ENCODE measurements at regions not wholly inside any gene's neighbourhood (a gene's known extent, or its start where the extent isn't known, plus 50 kb on each side); places are given as distances from the start of the nearest gene placed in this dataset.

DNA sequence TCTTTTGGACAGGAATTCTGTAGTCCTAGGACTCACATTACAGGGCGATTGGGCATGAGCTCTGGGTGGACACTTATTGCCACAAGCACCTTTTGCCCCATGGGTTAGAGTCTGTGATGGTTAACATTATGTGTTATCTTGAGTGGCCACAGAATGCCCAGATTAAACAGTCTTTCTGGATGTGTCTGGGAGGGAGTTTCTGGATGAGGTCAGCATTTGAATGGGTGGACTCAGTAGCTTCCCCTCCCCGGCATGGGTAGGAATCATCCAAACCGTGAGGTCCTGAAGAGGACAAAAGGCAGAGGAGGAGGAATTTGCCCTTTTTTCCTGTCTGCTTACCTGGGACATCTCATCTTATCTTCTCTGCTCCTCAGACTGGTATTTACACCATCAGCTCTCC, 85.6 kb downstream of the BMP4 start:
- no peak for DNase-seq (ENCODE audit: low read depth, low spot score)
- no peak overlapping the region for H3K4me3 ChIP-seq (ENCODE audit: low read depth, low read length)
- CTCF ChIA-PET = no interaction called here
- TF ChIP-seq, protein P1, sequence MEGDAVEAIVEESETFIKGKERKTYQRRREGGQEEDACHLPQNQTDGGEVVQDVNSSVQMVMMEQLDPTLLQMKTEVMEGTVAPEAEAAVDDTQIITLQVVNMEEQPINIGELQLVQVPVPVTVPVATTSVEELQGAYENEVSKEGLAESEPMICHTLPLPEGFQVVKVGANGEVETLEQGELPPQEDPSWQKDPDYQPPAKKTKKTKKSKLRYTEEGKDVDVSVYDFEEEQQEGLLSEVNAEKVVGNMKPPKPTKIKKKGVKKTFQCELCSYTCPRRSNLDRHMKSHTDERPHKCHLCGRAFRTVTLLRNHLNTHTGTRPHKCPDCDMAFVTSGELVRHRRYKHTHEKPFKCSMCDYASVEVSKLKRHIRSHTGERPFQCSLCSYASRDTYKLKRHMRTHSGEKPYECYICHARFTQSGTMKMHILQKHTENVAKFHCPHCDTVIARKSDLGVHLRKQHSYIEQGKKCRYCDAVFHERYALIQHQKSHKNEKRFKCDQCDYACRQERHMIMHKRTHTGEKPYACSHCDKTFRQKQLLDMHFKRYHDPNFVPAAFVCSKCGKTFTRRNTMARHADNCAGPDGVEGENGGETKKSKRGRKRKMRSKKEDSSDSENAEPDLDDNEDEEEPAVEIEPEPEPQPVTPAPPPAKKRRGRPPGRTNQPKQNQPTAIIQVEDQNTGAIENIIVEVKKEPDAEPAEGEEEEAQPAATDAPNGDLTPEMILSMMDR (IDR thresholded peaks at IDR 0.05; ENCODE audit: insufficient read depth, low read length, missing control alignments) = no peak
- POLR2A ChIA-PET = no interaction called here

DNA sequence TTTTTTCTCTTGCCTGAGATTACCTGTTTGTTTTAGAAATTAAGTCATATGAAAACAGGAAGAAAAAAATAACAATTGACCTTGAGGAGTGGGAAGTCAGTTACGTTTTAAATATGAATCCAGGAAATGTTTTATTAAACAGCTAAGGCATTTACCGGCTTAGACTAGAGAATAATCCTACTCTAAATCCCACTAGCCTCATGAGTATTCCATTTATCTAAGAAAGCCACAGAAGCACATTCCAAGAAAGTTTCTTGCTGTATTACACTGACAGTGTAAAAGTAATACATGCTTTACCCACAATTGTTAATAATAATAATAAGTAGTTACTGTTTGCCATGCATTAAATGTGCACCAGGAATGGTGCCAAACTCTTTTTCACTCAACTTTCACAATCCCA, 90.9 kb downstream of the BMP4 start:
- ChIA-PET CTCF (no interaction called here), POLR2A (no interaction called here)
- TF ChIP-seq, protein P1 (IDR thresholded peaks at IDR 0.05; ENCODE audit: insufficient read depth, low read length, missing control alignments) = no peak
- DNase-seq (ENCODE audit: low read depth, low spot score) = no peak
- H3K4me3 ChIP-seq (ENCODE audit: low read depth, low read length) = no peak overlapping the region

DNA sequence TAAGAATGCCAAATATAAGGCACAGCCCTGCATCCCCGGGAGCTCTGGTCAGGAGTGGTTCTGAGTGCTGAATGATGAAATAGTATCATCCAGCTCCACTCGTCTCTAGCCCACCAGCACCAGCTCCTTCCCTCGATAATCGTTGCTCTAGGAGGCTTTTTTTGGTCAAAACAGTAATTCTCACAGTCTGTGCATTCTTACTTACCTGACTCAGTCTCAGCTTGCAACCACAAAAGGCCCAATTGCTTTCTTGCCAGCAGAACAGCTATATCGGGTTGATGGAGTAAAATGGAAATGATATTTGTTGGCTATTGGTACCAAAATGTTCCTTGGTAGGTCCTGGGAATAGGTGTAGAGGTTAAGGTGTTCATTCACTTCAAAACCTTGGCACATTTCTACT, 94.8 kb downstream of the BMP4 start:
- H3K4me3 ChIP-seq (ENCODE audit: low read depth, low read length) = no peak overlapping the region
- ChIA-PET POLR2A (no interaction called here), CTCF (no interaction called here)
- TF ChIP-seq, protein P1 (IDR thresholded peaks at IDR 0.05; ENCODE audit: insufficient read depth, low read length, missing control alignments) = no peak
- DNase-seq (ENCODE audit: low read depth, low spot score) = no peak

DNA sequence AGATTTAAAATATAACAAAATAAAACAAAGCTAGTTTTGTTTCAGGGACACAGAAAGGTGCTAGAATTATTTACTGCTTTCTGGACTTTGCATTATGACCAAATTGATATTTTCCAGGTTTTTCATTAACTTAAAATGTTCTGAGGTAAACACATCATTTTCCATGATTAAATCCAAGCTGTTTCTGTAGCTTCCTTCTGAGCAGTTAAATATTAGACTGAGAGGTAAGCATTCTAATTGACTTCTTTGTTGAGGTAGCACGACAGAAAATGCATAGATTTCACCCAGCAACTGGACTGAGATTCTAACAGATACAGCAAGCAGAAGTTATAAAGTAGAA, 98.3 kb downstream of the BMP4 start:
- ChIA-PET CTCF (no interaction called here), POLR2A (no interaction called here)
- DNase-seq (ENCODE audit: low read depth, low spot score) = no peak
- TF ChIP-seq, protein P1 (IDR thresholded peaks at IDR 0.05; ENCODE audit: insufficient read depth, low read length, missing control alignments) = no peak
- no peak overlapping the region for H3K4me3 ChIP-seq (ENCODE audit: low read depth, low read length)

DNA sequence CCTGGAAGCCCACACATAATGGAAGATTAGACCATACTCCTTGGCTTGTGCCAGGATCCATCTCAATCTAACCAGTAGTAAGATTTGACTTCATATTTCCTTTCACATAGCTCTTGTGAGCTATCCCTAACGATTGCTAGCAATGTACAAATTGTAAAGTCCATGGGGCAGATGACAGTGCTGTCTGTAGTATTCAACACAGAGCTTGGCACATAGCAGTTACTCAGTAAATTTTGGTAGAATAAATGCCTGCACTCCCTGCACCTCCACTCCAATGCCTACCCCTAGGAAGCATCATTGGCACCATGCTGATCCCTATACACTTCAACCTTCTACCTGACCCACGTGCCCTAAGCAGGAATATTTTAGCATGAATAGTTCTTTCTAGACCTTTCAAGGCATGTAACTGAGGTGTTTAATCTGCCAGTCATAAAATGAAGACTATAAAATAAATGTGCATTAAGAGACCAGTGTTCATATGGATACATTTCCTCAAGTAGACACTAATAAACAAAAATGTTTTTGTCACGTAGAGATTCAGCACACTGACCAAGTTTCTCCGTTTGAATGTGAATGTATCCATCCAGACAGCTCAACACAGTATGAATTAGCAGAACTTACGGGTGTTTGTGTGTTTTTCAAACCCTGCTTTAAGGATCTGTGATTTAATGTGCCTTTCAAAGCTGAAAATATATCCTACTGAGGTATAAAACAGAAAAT, 98.8 kb downstream of the BMP4 start:
- CTCF ChIA-PET = no interaction called here
- no peak for DNase-seq (ENCODE audit: low read depth, low spot score)
- no peak overlapping the region for H3K4me3 ChIP-seq (ENCODE audit: low read depth, low read length)
- POLR2A ChIA-PET = no interaction called here
- TF ChIP-seq, protein P1 (IDR thresholded peaks at IDR 0.05; ENCODE audit: insufficient read depth, low read length, missing control alignments) = no peak

DNA sequence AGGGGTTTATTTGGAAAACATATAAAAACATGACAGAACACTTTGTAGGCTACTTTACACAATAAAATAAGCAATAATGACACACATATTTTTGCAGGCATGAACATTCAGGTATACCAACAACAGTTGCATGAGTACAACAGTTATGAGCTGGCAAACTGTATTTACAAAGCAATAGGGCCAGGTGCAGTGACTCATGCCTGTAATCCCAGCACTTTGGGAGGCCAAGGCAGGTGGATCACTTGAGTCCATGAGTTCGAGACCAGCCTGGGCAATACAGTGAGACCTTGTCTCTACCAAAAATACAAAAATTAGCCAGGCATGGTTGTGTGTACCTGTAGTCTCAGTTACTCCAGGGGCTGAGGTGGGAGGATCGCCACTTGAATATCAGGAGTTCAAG, 101.1 kb downstream of the BMP4 start:
- no peak overlapping the region for H3K4me3 ChIP-seq (ENCODE audit: low read depth, low read length)
- POLR2A ChIA-PET = no interaction called here
- TF ChIP-seq, protein P1 (IDR thresholded peaks at IDR 0.05; ENCODE audit: insufficient read depth, low read length, missing control alignments) = no peak
- DNase-seq (ENCODE audit: low read depth, low spot score) = no peak
- CTCF ChIA-PET = no interaction called here
